IMR-90 (cell line): ENCODE measurements at regions not wholly inside any gene's neighbourhood (a gene's known extent, or its start where the extent isn't known, plus 50 kb on each side); places are given as distances from the start of the nearest gene placed in this dataset.

Experiments used
- ATAC-seq: fragments of 200-7000 bp; cut with Tn5 transposase; 2 replicates; pipeline ENCODE4 v1.9.1; 2020; ENCODE audit warnings: low read depth, mild to moderate bottlenecking, moderate library complexity
- BruUV-seq: library from RNA; stranded (reverse); fragments of 400-500 nt; replicated peaks from 2 replicates; lab custom pipeline; 2021; lab: Mats Ljungman, UMichigan
- CTCF ChIA-PET: fragments of 300-600 bp; formaldehyde crosslinking; extraction: SDS; loops from one replicate; lab custom pipeline; 2021; ENCODE audit warnings: antibody characterized with exemption; lab: Yijun Ruan, JAX
- POLR2A ChIA-PET: fragments of 300-600 bp; sonication (Branson Sonifier 250); formaldehyde crosslinking; loops from one replicate; lab custom pipeline; 2022; ENCODE audit warnings: antibody characterized with exemption; ENCODE audit not compliant: unreplicated experiment; lab: Charles Lee
- DNase-seq: peaks from one replicate; pipeline ENCODE4 v3.0.0; 2013
- H2AFZ ChIP-seq: replicated peaks from 2 replicates; pipeline ENCODE3; 2013; ENCODE audit warnings: low read length, mild to moderate bottlenecking; ENCODE audit not compliant: poor library complexity
- H2AK5ac ChIP-seq: 2 replicates; pipeline ENCODE4 v1.6.1; 2013; ENCODE audit warnings: low read depth, low read length, inconsistent platforms
- H2AK9ac ChIP-seq: replicated peaks from 2 replicates; pipeline ENCODE3; 2013; ENCODE audit warnings: mild to moderate bottlenecking, low read depth, low read length, moderate library complexity; ENCODE audit not compliant: poor library complexity
- H2BK120ac ChIP-seq: 2 replicates; pipeline ENCODE4 v1.6.1; 2013; ENCODE audit warnings: low read depth, low read length, inconsistent platforms
- H2BK15ac ChIP-seq: 3 replicates; pipeline ENCODE4 v1.6.1; 2013; ENCODE audit warnings: low read depth, low read length, inconsistent platforms
- H2BK20ac ChIP-seq: 2 replicates; pipeline ENCODE4 v1.6.1; 2013; ENCODE audit warnings: low read depth, mild to moderate bottlenecking, inconsistent platforms, low read length, moderate library complexity
- H2BK5ac ChIP-seq: 2 replicates; pipeline ENCODE4 v1.6.1; 2013; ENCODE audit warnings: mild to moderate bottlenecking, low read depth, low read length, inconsistent platforms; ENCODE audit not compliant: poor library complexity, severe bottlenecking
- H3K14ac ChIP-seq: replicated peaks from 2 replicates; pipeline ENCODE4 v1.6.1; 2013; ENCODE audit warnings: low read depth, low read length, inconsistent platforms
- H3K18ac ChIP-seq: 2 replicates; pipeline ENCODE4 v1.6.1; 2013; ENCODE audit warnings: low read depth, low read length, control low read depth
- H3K23ac ChIP-seq: 2 replicates; pipeline ENCODE4 v1.6.1; 2013; ENCODE audit warnings: low read depth, low read length, inconsistent platforms
- H3K27ac ChIP-seq: 2 replicates; pipeline ENCODE4 v1.5.1; 2013; ENCODE audit warnings: mild to moderate bottlenecking, control low read depth, low read length; ENCODE audit not compliant: insufficient read depth
- H3K27me3 ChIP-seq: 2 replicates; pipeline ENCODE4 v1.6.1; 2013; ENCODE audit warnings: low read length; ENCODE audit not compliant: control insufficient read depth, insufficient read depth
- H3K36me3 ChIP-seq: 2 replicates; pipeline ENCODE4 v1.6.1; 2013; ENCODE audit warnings: low read length, mixed read lengths; ENCODE audit not compliant: control insufficient read depth, insufficient read depth
- H3K4ac ChIP-seq: 2 replicates; pipeline ENCODE4 v1.6.1; 2013; ENCODE audit warnings: low read depth, low read length, inconsistent platforms
- H3K4me1 ChIP-seq: 2 replicates; pipeline ENCODE4 v1.6.1; 2013; ENCODE audit warnings: low read length, mixed read lengths; ENCODE audit not compliant: control insufficient read depth, insufficient read depth
- H3K4me2 ChIP-seq: 2 replicates; pipeline ENCODE4 v1.6.1; 2013; ENCODE audit warnings: low read depth, mild to moderate bottlenecking, control low read depth, low read length, moderate library complexity
- H3K4me3 ChIP-seq: 2 replicates; pipeline ENCODE4 v1.5.1; 2013; ENCODE audit warnings: low read depth, mild to moderate bottlenecking, control low read depth, low read length, moderate library complexity; ENCODE audit not compliant: insufficient read depth
- H3K56ac ChIP-seq: 2 replicates; pipeline ENCODE4 v1.6.1; 2013; ENCODE audit warnings: low read length, inconsistent platforms; ENCODE audit not compliant: insufficient read depth; ENCODE audit errors: extremely low read depth
- H3K79me1 ChIP-seq, 2 experiments: 2 replicates each; pipeline ENCODE4 v1.6.1; 2013; ENCODE audit warnings: low read length in 2 of 2, inconsistent platforms in 1 of 2, low read depth in 1 of 2
- H3K9ac ChIP-seq: 2 replicates; pipeline ENCODE4 v1.6.1; 2013; ENCODE audit warnings: low read depth, low read length, control low read depth
- H3K9me1 ChIP-seq: 2 replicates; pipeline ENCODE4 v1.6.1; 2013; ENCODE audit warnings: low read length, inconsistent platforms; ENCODE audit not compliant: insufficient read depth
- H3K9me3 ChIP-seq: 2 replicates; pipeline ENCODE4 v1.6.1; 2013; ENCODE audit warnings: low read length; ENCODE audit not compliant: control insufficient read depth, insufficient read depth
- H4K20me1 ChIP-seq: 2 replicates; pipeline ENCODE4 v1.6.1; 2013; ENCODE audit warnings: low read length, inconsistent platforms; ENCODE audit not compliant: insufficient read depth
- H4K5ac ChIP-seq: 2 replicates; pipeline ENCODE4 v1.6.1; 2013; ENCODE audit warnings: mild to moderate bottlenecking, low read depth, low read length, control low read depth
- H4K8ac ChIP-seq, 2 experiments: 2 replicates each; pipeline ENCODE4 v1.6.1; 2013; ENCODE audit warnings: low read depth in 2 of 2, low read length in 2 of 2, control low read depth in 1 of 2, inconsistent platforms in 1 of 2
- H4K91ac ChIP-seq: 2 replicates; pipeline ENCODE4 v1.6.1; 2013; ENCODE audit warnings: low read depth, low read length, inconsistent platforms; ENCODE audit not compliant: insufficient read depth
- CHD1 ChIP-seq: IDR thresholded peaks from 2 replicates; pipeline ENCODE4 v1.6.1; 2012; ENCODE audit warnings: low read depth, low read length, improper control_type of control experiment
- FOS ChIP-seq: fragments of 150-350 bp; IDR thresholded peaks from 2 replicates; pipeline ENCODE4 v1.6.1; 2016; ENCODE audit warnings: low read depth, low read length
- MXI1 ChIP-seq: IDR thresholded peaks from 2 replicates; pipeline ENCODE4 v1.6.1; 2012; ENCODE audit warnings: low read depth, mild to moderate bottlenecking, low read length, moderate library complexity, borderline replicate concordance
- POLR2A ChIP-seq: IDR thresholded peaks from 2 replicates; pipeline ENCODE4 v1.6.1; 2012; ENCODE audit warnings: mild to moderate bottlenecking, low read depth, low read length
- RCOR1 ChIP-seq: IDR thresholded peaks from 2 replicates; pipeline ENCODE4 v1.6.1; 2012; ENCODE audit warnings: mild to moderate bottlenecking, low read length, improper control_type of control experiment; ENCODE audit not compliant: insufficient replicate concordance
- SMC3 ChIP-seq: fragments of 150-350 bp; IDR thresholded peaks from 2 replicates; pipeline ENCODE4 v1.6.1; 2016; ENCODE audit warnings: low read depth, mild to moderate bottlenecking, antibody characterized with exemption, low read length, moderate library complexity
- WGBS, 2 experiments: methylation state at CpG; one replicate each; pipeline versions ENCODE4 v1.1.5 to v1.1.7; 2013; ENCODE audit warnings: missing lambda C conversion rate in 2 of 2; ENCODE audit not compliant: insufficient read length in 1 of 2; ENCODE audit errors: extremely low coverage in 2 of 2; 5-methylcytosine and 5-hydroxymethylcytosine counted together
- dilution Hi-C: fragments of 300-500 bp; cut with HindIII; formaldehyde crosslinking; loops from one replicate; pipeline ENCODE4 v1.14.3; 2018; ENCODE audit warnings: low sequenced_read_pairs; ENCODE audit not compliant: unreplicated experiment
- in situ Hi-C: fragments of 300-500 bp; cut with MboI; formaldehyde crosslinking; loops from 3 replicates; pipeline ENCODE4 v1.14.3; 2019; ENCODE audit warnings: low sequenced_read_pairs, inconsistent platforms, mixed read lengths
- intact Hi-C: fragments of 100-400 bp; cut with micrococcal nuclease; formaldehyde crosslinking; loops from 2 replicates; pipeline ENCODE4 v1.10.0; 2022
- TF ChIP-seq, protein P1 (sequence below): conservative IDR thresholded peaks from 2 replicates; pipeline ENCODE4 v1.5.1; 2012; ENCODE audit warnings: mild to moderate bottlenecking, low read depth, low read length, improper control_type of control experiment

DNA sequence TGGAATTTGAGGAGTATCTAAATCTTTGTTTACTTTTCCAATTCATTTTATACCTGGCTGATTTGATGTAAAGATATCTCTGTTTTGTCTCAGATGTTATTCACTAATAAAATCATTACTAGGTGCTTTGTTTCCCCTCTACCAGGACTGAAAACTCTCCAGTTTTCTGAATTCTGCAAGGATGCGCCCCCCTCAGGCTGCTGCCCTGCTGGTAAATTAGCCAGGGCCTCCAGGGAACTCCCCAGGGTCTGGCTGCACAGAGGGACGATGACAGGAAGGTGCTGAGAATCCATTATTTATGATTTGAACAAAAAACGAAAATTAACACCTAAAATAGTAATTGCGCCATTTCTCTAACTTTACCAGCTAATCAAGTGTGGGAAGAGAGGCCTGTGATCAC is 541.2 kb upstream of the POU3F3 start:
- no peak overlapping the region for H4K8ac ChIP-seq
- no peak overlapping the region for H3K18ac ChIP-seq
- H4K5ac ChIP-seq = no peak overlapping the region
- no peak overlapping the region for H4K91ac ChIP-seq
- no peaks in the 10 kb centered on the region for H3K9me1 ChIP-seq
- no peaks in the 10 kb centered on the region for H3K79me1 ChIP-seq
- H3K4me2 ChIP-seq = no peak overlapping the region
- dilution Hi-C loops (no loop called here), in situ Hi-C loops (no loop called here), intact Hi-C loops (no loop called here)
- no peak overlapping the region for H2AK9ac ChIP-seq
- H2BK20ac ChIP-seq = no peak overlapping the region
- ATAC-seq (no peak), DNase-seq (no peak)
- H3K9ac ChIP-seq = no peak overlapping the region
- no peak overlapping the region for H2AFZ ChIP-seq
- H2BK120ac ChIP-seq = no peak overlapping the region
- CTCF ChIA-PET = no interaction called here
- no peak overlapping the region for H2BK5ac ChIP-seq
- peaks cover 13% of the 10 kb centered on the region for H3K9me3 ChIP-seq
- H2BK15ac ChIP-seq = no peak overlapping the region
- H3K4me1 ChIP-seq = no peaks in the 10 kb centered on the region
- no peaks in the 10 kb centered on the region for H4K20me1 ChIP-seq
- no peaks in the 10 kb centered on the region for H3K36me3 ChIP-seq
- H3K4me3 ChIP-seq = no peak overlapping the region
- POLR2A ChIA-PET = no interaction called here
- no TSS peak for BruUV-seq
- H3K23ac ChIP-seq = no peak overlapping the region
- H3K27me3 ChIP-seq = no peaks in the 10 kb centered on the region
- TF ChIP-seq, protein P1, sequence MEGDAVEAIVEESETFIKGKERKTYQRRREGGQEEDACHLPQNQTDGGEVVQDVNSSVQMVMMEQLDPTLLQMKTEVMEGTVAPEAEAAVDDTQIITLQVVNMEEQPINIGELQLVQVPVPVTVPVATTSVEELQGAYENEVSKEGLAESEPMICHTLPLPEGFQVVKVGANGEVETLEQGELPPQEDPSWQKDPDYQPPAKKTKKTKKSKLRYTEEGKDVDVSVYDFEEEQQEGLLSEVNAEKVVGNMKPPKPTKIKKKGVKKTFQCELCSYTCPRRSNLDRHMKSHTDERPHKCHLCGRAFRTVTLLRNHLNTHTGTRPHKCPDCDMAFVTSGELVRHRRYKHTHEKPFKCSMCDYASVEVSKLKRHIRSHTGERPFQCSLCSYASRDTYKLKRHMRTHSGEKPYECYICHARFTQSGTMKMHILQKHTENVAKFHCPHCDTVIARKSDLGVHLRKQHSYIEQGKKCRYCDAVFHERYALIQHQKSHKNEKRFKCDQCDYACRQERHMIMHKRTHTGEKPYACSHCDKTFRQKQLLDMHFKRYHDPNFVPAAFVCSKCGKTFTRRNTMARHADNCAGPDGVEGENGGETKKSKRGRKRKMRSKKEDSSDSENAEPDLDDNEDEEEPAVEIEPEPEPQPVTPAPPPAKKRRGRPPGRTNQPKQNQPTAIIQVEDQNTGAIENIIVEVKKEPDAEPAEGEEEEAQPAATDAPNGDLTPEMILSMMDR = no peak
- TF ChIP-seq CHD1 = no peak
- no peak for TF ChIP-seq RCOR1
- no peak for TF ChIP-seq MXI1
- TF ChIP-seq SMC3 = no peak
- TF ChIP-seq POLR2A = no peak
- TF ChIP-seq FOS = no peak
- H2AK5ac ChIP-seq = no peak overlapping the region
- no peak overlapping the region for H3K4ac ChIP-seq
- H3K27ac ChIP-seq = no peak overlapping the region
- no peak overlapping the region for H3K56ac ChIP-seq
- WGBS, 2 experiments = no CpG with 5 or more reads among the region's 4 CpGs
- no peak overlapping the region for H3K14ac ChIP-seq
